Choroid plexus epithelial cell (primary cell): ENCODE measurements at regions not wholly inside any gene's neighbourhood (a gene's known extent, or its start where the extent isn't known, plus 50 kb on each side); places are given as distances from the start of the nearest gene placed in this dataset.
"Not testable (repeated sequence)": the region's sequence is repeated elsewhere in the genome, so short reads cannot be mapped to it uniquely, and the experiment has no call there.

Source experiments
- DNase-seq: peaks from one replicate; pipeline ENCODE4 v3.0.0-alpha.2; 2010; ENCODE audit warnings: low read depth
- H3K4me3 ChIP-seq: 2 replicates; pipeline ENCODE4 v1.5.1; 2011; ENCODE audit warnings: low read depth, mild to moderate bottlenecking, control low read depth, low read length, moderate library complexity
- TF ChIP-seq, protein P1 (sequence below): conservative IDR thresholded peaks from 2 replicates; pipeline ENCODE4 v1.5.1; 2011; ENCODE audit warnings: low read depth, mild to moderate bottlenecking, control low read depth, inconsistent platforms, low read length, moderate library complexity

DNA sequence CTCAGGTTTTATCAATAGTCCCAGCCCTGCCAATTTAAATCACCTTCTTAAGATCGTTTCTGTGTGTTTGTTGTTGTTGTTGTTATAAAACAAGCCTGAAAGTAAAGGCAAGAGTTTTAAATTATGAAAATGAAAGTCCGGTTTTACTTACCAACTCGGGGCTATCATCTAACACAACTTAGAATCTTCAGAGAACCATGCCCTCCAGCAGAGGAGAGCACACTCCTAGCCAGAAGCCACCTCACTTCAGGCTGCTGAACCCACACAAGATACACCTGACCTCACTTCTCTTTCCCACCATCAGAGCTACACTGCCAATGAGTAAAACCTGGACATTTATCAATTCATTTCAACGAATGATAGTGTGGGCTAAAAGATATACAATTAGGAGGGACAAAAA is 335.2 kb downstream of the IRS1 start:
- DNase-seq, result no peak
- no peak overlapping the region for H3K4me3 ChIP-seq
- TF ChIP-seq, protein P1, sequence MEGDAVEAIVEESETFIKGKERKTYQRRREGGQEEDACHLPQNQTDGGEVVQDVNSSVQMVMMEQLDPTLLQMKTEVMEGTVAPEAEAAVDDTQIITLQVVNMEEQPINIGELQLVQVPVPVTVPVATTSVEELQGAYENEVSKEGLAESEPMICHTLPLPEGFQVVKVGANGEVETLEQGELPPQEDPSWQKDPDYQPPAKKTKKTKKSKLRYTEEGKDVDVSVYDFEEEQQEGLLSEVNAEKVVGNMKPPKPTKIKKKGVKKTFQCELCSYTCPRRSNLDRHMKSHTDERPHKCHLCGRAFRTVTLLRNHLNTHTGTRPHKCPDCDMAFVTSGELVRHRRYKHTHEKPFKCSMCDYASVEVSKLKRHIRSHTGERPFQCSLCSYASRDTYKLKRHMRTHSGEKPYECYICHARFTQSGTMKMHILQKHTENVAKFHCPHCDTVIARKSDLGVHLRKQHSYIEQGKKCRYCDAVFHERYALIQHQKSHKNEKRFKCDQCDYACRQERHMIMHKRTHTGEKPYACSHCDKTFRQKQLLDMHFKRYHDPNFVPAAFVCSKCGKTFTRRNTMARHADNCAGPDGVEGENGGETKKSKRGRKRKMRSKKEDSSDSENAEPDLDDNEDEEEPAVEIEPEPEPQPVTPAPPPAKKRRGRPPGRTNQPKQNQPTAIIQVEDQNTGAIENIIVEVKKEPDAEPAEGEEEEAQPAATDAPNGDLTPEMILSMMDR, result no peak

GRCh38 chr2:226463154-226463553 is 336.5 kb downstream of the IRS1 start:
- no peak for DNase-seq
- H3K4me3 ChIP-seq, result no peak overlapping the region
- TF ChIP-seq, protein P1, result no peak

DNA sequence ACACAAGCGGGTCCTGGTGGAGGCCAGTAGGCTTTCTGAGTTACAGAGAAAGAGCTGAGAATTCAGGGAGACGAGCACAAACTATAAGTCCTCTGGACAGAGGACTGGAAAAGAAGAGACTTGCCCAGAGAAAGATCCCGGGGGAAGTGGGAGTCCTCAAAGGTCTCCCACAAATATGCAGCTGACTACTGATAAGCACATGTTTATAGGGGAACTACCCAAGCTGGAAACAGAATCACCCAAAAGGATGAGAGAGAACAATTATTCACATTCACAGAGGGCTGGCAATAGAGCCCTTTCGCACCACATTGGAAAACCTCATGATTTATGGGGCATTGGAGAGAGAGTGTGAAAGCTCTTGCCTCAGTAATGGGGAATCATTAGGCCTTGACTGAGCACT is 337.6 kb downstream of the IRS1 start:
- no peak overlapping the region for H3K4me3 ChIP-seq
- DNase-seq, result peak; percentile 28
- TF ChIP-seq, protein P1, result no peak

DNA sequence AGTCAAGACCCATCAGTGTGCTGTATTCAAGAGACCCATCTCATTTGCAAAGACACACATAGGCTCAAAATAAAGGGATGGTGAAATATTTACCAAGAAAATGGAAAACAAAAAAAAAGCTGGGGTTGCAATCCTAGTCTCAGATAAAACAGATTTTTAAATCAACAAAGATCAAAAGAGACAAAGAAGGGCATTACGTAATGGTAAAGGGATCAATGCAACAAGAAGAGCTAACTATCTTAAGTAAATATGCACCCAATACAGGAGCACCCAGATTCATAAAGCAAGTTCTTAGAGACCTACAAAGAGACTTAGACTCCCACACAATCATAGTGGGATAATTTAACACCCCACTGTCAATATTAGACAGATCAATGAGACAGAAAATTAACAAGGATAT is 343.5 kb downstream of the IRS1 start:
- DNase-seq, H3K4me3 ChIP-seq: not testable (repeated sequence)

- H3K4me3 ChIP-seq, result no peak overlapping the region
- no peak for DNase-seq
- TF ChIP-seq, protein P1, result no peak
Measured at GRCh38 chr2:226452768-226453167, 346.9 kb downstream of the IRS1 start.

DNA sequence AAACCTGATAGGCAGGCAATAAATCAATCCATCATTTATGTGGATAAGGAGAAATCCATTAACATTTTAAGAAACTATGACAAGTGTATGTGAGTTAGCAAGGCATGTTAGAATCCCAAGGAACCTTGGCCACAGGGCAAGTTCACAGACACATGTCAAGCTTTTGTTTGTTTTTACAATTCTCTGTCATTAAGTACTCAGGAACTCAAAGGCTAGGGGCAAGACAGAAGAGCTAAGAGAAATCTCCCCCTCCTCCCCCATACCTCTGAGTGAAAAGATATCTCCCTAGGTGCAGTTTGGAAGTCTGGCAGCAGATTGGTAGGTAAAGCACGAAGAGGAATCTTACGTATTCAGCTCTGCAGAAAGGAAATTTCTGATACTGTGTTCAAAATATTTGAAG is 348.1 kb downstream of the IRS1 start:
- no peak for DNase-seq
- TF ChIP-seq, protein P1, result no peak
- H3K4me3 ChIP-seq, result no peak overlapping the region

- H3K4me3 ChIP-seq, result no peak overlapping the region
- TF ChIP-seq, protein P1, result no peak
- DNase-seq, result no peak
Measured at GRCh38 chr2:226450141-226450540, 349.5 kb downstream of the IRS1 start.
